Activated CD4-positive, alpha-beta T cell treated with anti-CD3 and anti-CD28 coated beads, Interleukin-2, Interleukin-6, amounts not matched to agents 100 ng/mL and 50 ng/mL, durations not matched to agents 16 hours and 8 hours (primary cell): ENCODE measurements at regions not wholly inside any gene's neighbourhood (a gene's known extent, or its start where the extent isn't known, plus 50 kb on each side); places are given as distances from the start of the nearest gene placed in this dataset.

ENCODE experiments used
- DNase-seq: peaks from one replicate; pipeline ENCODE4 v3.0.0-alpha.2; 2020

DNA sequence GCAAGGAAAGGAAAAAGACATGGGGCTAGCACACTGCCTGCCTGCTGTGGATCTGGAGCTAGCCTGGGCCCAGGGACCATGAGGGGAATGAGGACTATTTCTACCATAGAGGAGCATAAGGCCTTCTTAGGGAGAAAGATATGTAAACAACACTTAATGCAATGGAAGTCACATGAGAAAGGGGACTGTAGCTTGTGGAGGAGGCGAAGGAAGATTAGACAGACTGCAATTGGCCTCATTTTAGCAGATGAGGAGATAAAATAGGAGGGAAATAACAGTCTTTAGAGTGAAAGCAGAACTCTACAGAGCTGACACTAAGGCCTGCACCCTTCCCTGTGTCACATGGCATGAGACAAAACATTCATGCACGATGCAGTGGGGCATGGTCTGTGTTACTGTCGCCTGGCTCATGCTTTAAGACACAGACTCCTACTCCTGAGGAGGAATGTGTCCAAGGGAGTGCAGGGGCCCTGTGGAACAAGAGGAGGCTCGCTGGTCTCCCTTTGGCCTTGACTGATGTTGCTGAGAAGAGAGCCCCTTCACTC is 829.3 kb upstream of the IGFBP3 start:
- DNase-seq, result no peak

DNA sequence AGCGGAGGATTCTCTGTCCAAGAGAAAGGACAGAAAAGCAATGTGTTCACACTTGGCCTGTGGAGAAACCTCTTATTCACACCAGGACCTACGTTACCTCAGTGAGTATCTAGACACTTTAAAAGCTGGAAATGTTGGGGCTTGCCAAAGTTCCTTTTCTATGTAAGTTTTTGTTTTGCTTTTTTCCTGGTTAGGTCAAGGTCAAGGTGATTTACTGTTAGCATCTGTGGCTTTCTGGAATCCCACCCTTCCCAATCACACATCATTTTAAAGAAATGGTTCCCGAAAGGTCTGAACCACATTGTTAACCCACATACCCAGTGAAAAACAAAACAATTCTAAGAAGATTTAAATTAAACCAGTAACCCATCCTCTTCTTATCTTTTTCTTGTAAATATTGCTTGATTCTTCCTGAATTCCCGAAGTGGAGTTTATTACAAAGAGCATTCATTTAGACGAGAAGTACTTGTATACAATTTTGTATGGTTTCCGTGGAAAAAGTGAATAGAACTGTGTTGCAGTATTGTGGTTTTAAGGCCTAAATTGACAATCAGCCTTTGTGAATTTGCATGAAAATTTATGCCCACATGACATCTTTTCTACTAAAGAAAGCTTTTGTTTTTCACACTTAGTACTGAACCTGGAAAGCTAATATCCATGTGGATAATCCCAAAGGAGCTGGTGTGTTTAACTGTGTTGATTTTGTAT is 827.0 kb upstream of the IGFBP3 start:
- no peak for DNase-seq

- no peak for DNase-seq
These were observed 825.9 kb upstream of the IGFBP3 start for GRCh38 chr7:46746695-46747687.

- no peak for DNase-seq
These were observed 824.6 kb upstream of the IGFBP3 start for GRCh38 chr7:46745707-46746090.

DNA sequence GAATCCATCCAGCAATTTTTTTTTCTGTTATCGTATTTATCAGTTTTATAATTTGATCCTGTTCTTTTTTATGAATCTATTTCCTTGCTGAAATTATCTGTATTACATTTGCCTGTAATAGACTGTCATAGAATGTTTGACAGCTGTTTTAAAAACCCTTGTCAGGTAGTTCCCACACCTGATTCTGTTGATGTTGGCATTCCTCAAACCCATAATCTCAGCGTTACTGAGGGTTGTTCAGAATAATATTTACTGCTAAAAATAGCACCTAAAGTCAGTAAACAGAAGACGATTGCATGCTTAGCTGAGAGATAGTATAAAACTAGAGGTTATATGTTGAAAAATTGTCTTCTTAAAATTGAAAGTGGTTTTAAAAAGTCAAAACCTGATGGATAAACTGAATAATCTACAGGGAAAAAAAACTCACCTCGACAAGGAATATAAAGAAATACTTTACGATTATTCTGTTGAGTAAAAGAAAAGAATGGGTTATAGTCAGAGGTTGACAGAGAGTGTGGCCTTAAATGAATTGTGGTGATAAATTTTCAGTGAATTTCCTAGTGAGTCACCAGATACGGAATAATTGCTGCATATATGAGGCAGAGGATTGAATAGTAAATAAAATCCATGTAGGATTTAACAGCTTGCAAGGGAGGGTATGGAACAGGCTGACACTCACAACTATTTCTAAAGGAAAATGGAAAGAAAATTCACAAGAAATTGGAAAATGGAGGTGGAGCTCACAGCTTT is 824.1 kb upstream of the IGFBP3 start:
- no peak for DNase-seq

- no peak for DNase-seq
These were observed 821.5 kb upstream of the IGFBP3 start for GRCh38 chr7:46742601-46743000.

DNA sequence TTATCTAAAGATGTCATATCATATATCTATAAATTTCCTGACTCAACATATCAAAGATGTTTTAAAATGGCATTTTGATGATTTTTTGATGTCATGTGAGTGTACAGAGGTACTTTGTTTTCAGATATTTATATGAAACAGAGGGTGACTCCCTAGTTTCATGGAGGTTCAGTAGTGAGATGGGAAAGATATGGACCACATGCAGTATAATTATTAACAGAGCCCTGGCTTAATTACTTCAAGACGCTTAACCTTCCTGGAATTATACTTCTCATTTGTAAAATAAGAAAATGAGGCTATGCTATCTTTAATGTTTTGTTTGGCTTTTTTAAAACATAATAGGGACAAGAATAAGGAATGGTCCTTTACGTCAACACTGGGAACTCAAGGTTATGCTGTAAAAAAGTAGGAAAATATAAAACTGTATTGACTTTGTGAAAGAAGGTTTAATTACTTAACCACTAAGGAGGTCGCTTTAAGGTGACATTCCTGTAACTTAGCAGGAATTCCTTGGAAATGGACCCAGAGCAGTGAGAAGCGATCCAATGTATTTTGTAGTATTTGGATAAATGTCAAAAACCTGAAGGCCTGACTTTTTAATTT is 821.0 kb upstream of the IGFBP3 start:
- DNase-seq, result no peak

DNA sequence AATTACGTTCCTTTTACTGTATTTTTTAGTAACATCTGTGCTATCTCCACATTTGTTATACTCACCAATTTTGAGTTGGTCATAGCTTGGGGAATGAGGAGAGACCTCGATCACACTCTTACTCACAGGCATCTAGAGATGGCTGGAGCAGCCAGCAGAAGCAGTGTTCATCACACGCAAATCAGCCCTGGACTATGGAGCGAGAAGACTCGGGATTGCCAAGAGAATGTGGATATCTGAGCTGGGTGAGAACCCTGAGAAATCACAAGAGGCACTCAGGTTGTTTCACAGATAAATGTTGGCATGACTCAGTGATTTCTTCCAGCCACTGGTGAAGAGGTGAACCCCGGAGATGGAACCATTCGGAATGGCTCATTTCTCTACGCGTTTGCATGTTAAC is 820.1 kb upstream of the IGFBP3 start:
- DNase-seq, result no peak

DNA sequence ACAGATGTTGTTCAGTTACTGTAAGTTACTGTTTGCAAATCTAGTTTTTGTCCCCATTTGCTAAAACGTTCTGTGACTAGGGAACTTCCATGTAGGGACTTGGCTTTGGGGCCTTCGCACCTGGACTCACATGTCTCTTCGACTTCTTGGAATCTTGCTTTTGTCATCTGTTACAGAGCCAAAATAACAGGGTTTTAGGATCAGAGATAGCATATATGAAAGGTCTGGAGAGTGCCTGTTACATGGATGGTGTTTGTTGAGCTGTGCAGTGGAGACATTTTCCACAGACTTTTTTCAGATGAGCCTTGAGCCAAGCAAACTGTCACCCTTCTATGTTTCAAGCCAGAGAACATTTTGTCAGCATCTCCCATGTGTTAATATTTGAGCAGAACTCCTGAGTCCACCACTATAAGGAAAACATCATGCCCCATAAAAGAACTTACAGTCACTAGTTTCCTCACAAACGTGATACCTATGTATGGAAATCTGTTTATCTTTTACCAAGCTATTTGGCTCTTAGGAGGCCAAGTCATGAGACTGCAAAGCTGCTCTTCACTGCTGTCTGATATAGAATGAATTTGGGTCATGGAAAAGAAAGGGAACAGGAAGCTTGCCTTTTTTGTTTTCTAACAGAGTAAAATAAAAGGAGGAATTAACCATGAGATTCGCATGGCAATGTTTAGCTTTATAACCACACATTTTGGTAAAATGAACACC is 818.6 kb upstream of the IGFBP3 start:
- DNase-seq, result no peak

- DNase-seq, result no peak
These were observed 817.7 kb upstream of the IGFBP3 start for GRCh38 chr7:46738796-46739195.

- DNase-seq, result no peak
These were observed 817.1 kb upstream of the IGFBP3 start for GRCh38 chr7:46738165-46738564.

- no peak for DNase-seq
These were observed 804.8 kb upstream of the IGFBP3 start for GRCh38 chr7:46725838-46726237.

DNA sequence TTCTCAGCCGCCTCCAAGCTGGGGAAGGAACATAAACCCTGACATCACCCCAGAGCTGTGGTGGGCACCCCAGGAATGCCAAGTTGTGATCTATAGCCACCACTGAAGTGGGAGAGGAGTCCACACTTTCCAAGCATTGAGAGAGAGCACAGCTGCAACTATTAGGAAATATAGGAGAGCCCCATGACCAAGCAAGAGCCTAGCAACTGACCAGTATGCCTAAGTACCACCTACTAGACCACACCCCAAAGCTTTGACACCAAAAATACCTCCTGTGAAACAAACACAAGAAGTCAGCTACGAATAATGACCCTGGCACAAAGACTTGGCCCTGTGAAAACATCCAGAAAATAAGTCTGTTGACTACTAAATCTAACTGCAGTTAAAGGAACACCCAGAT is 804.1 kb upstream of the IGFBP3 start:
- no peak for DNase-seq

GRCh38 chr7:46723742-46724141 is 802.7 kb upstream of the IGFBP3 start:
- DNase-seq, result no peak

- no peak for DNase-seq
These were observed 801.9 kb upstream of the IGFBP3 start for GRCh38 chr7:46723003-46723402.

DNA sequence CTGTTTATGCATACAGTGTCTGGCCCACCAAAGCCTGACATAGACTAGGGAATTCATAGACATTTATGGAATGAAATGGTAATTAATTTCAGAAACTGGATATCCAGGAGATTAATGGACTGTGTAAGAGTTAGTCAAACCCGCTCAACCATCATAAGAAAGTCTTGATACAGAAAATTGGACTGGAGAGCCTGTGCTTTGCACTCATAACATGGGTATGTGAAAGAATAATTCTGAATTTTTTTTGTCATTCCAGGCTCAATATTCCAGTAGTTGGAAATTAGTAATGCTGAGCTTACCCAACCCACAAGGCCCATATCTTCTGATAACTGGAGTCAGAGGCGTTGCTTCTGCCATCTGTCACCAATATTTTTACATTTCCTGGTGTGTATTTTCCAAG is 799.7 kb upstream of the IGFBP3 start:
- DNase-seq, result no peak

DNA sequence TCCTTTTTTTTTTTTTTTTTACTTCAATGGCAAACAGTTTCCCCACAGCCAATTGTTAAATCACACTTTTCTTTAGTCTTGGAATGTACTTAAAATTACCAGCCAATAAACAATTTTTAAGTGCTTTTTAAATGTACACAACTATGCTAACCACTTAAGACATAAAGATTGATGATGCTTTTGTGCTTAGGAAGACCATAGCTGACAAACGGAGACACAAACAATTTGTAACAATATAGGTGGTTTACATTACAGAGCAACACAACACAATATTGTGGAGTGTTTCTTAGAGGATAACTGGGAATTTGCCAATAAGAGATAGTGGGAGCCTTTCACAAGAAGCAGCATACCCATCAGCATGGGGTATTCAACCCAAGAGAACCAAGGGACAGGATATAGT is 798.5 kb upstream of the IGFBP3 start:
- no peak for DNase-seq

DNA sequence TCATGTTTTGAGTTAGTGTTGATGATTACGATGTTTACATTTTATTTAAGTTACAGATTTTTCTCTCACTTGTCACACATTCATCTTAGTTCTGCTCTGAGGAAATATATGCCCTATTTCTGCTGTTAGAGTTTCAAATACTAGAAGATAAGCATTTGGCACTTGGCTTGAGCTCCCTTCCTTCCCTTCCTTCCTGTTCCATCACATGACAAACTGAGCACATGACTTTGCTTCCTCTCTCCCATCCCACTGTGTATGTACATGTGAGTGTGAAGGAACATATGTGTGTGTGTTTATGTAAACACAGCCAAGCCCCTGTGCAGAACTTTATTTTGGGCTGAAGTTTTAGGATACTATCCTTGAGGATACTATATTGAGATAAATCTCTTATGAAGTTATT is 795.9 kb upstream of the IGFBP3 start:
- no peak for DNase-seq

DNA sequence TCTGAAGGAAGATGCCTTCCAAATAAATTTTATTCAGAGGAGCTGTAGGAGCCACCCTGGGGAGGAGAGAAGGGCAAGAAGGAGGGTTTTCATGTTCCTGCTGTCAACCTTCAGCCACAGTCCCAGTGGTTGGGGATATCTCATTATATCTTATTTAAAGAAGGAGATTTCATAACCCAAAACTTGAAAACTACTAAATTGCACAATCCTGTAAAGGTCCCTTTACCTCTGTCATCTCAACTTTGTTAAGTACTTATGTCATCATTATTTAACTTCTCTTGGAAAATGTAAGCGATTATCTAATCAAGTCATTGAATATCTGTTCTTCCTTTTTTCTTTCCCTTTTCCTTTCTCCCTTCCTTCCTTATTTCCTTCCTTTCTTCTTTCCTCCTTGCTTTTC is 794.5 kb upstream of the IGFBP3 start:
- no peak for DNase-seq

DNA sequence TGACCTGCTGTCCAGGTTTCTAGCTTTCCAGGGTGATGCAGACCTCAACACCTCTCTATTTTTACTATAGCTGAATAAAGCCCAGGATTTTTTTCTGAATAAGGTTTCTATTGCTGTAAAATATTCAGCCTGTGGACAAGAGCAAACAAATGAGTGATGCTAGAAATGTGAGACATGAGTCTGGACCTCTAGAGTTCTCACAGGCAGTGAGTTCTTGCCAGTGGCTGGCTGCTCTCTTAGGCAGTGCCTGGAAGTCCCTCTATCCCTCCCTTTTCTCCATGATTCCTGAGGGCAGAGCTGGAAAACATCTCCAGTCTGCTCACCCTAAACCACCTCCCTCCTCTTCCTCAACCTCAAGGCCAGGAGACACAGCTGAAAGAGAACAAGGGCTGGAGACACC is 793.8 kb upstream of the IGFBP3 start:
- DNase-seq, result no peak

GRCh38 chr7:46713868-46714596 is 793.0 kb upstream of the IGFBP3 start:
- no peak for DNase-seq
